Neuron (in vitro differentiated cells): ENCODE measurements at regions not wholly inside any gene's neighbourhood (a gene's known extent, or its start where the extent isn't known, plus 50 kb on each side); places are given as distances from the start of the nearest gene placed in this dataset.

ENCODE experiments used
- H2AFZ ChIP-seq: one replicate; pipeline ENCODE4 v1.6.1; 2013; ENCODE audit warnings: low read depth, mild to moderate bottlenecking, inconsistent platforms, low read length, moderate library complexity
- H3K27me3 ChIP-seq: one replicate; pipeline ENCODE4 v1.6.1; 2013; ENCODE audit warnings: low read length; ENCODE audit not compliant: insufficient read depth
- H3K36me3 ChIP-seq: one replicate; pipeline ENCODE4 v1.6.1; 2013; ENCODE audit warnings: low read length; ENCODE audit not compliant: insufficient read depth
- H3K4me1 ChIP-seq: one replicate; pipeline ENCODE4 v1.6.1; 2013; ENCODE audit warnings: low read length; ENCODE audit not compliant: insufficient read depth
- H3K4me3 ChIP-seq: 2 replicates; pipeline ENCODE4 v1.5.1; 2013; ENCODE audit warnings: mild to moderate bottlenecking, low read length, moderate library complexity
- H3K9me3 ChIP-seq: one replicate; pipeline ENCODE4 v1.6.1; 2013; ENCODE audit warnings: low read length

DNA sequence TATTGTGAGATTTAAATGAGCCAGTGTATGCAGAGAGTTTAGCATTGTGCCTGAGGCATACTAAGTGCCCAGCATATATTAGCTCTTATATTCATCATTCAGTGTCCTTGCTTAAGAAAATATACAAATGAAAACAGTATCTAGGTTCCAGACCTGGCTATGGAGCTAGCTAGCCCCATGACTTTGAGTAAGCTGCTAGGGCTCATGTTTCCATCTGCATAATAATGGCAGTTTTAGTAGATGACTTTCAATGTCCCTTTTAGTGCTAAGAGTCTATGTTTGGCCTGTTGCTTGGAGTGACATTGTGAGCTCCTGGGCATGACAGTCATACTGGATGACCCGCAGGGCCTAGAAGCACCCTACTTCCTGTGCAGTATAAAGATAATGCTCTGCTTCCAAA is 435.3 kb downstream of the ZIC3 start:
- no peaks in the 10 kb centered on the region for H3K27me3 ChIP-seq
- no peak overlapping the region for H3K4me3 ChIP-seq
- peaks cover 4% of the 10 kb centered on the region for H3K4me1 ChIP-seq
- H3K36me3 ChIP-seq = no peaks in the 10 kb centered on the region
- no peak overlapping the region for H2AFZ ChIP-seq
- no peaks in the 10 kb centered on the region for H3K9me3 ChIP-seq

DNA sequence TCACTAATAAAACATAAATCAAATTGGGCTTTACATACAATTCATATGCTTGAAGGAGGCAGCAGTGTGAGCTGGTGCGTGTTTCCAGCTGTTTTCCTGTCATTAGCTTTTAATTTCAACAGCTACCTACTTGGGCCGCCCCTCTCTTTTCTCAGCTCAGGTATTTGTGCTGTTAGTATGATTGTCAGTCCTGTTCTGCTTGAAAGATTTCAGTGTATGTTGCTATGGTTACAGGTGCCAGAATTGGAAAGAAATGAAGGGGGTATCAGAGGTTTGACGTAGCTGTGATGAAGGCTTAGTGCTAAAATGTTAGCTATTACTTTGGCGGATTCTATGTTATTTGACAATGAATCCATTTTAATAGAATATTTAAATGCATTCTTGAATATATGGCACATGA is 440.3 kb downstream of the ZIC3 start:
- no peak overlapping the region for H3K4me3 ChIP-seq
- H3K36me3 ChIP-seq = no peaks in the 10 kb centered on the region
- H2AFZ ChIP-seq = no peak overlapping the region
- no peaks in the 10 kb centered on the region for H3K27me3 ChIP-seq
- H3K4me1 ChIP-seq = no peaks in the 10 kb centered on the region
- H3K9me3 ChIP-seq = no peaks in the 10 kb centered on the region

DNA sequence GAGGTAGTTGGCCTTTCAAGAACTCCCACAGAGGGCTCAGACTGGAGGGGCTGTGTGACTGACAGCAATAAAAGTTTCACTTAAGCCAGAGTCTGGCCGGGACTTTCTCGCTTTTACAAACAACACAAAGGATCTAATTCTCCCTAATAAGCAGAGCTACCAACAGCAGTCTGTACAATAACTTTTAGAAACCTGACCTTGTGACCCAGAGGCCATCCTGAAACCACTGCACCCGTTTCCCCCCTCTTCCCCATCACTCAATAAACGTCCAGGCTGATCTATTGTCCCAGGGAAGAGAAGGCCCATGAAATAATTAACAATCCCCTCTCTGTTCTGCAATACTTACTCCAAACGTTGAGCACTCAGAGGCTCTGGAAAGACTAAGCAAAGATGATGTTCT is 442.4 kb downstream of the ZIC3 start:
- Histone ChIP-seq H3K36me3 (no peaks in the 10 kb centered on the region), H2AFZ (no peak overlapping the region), H3K4me1 (no peaks in the 10 kb centered on the region), H3K4me3 (no peak overlapping the region), H3K27me3 (no peaks in the 10 kb centered on the region), H3K9me3 (no peaks in the 10 kb centered on the region)

DNA sequence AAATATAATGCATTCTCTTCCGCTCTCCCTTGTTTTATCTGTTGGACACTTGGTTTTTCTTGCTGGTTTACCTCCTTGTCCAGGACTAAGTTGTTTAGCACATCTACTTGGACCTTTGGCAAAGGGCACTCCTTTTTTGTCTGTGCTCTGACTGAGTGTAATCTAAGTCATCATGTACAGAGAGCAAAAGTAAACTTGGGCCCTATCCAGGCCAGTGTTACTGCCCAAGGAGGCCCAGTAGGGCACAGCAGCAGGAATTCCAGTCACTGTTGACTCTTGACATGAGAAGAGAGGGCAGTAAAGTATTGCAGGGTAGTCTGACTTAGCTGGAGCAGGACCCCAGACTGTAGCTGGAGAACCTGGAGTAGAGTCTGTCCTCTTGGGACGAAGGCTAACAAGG is 445.5 kb downstream of the ZIC3 start:
- Histone ChIP-seq H3K4me1 (no peaks in the 10 kb centered on the region), H3K36me3 (no peaks in the 10 kb centered on the region), H3K4me3 (no peak overlapping the region), H2AFZ (no peak overlapping the region), H3K9me3 (no peaks in the 10 kb centered on the region), H3K27me3 (no peaks in the 10 kb centered on the region)

DNA sequence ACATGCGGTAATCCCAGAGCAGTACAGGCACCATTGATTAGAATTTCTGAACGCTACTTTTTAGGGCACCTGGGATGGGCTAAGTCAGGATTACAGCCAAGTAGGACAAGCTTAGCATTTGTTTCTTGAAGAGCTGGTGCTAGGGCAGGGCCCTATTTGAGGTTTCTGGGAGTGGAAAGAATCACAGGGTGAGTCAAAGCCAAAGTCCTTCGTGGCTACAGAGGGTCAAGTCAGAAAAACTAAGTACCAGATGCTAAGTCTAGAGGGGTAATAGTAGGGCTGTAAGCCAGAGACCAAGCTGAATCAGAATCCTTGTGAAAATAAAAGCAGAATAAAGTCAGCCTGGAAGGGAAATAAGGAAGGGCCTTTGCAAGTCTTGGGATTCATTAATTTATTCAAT is 448.6 kb downstream of the ZIC3 start:
- Histone ChIP-seq H3K27me3 (no peaks in the 10 kb centered on the region), H3K36me3 (no peaks in the 10 kb centered on the region), H3K4me3 (no peak overlapping the region), H3K9me3 (no peaks in the 10 kb centered on the region), H3K4me1 (no peaks in the 10 kb centered on the region), H2AFZ (no peak overlapping the region)

DNA sequence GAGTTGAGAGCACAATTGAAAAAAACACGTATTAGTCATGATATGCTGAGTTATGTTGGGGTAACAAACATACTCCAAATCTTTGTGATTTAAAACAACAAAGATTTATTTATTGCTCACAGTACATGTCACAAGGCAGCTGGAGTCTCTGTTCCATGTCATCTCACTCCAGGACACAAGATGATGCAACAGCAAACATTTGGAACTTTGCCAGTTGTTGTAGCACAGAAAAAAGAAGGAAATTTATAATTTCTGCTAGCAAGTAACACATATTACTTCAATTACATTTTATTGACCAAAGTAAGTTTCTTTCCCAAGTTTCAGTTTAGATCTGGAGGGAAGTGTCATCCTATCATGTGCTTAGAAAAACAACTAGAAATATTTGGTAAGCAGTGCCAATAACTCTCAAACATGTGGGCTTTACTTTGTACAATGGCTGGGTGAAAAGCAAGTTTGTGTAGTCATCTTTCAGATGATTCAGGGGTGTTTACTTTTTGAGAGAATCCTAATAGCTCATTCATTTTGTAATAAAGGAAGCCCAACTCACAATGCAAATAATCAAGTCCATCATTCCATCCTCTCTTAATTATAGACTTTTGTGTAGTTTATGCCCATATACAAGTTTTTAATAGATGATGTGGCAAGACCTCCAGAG is 452.3 kb downstream of the ZIC3 start:
- no peaks in the 10 kb centered on the region for H3K9me3 ChIP-seq
- H3K27me3 ChIP-seq = no peaks in the 10 kb centered on the region
- no peak overlapping the region for H2AFZ ChIP-seq
- H3K4me1 ChIP-seq = no peaks in the 10 kb centered on the region
- H3K36me3 ChIP-seq = no peaks in the 10 kb centered on the region
- no peak overlapping the region for H3K4me3 ChIP-seq

DNA sequence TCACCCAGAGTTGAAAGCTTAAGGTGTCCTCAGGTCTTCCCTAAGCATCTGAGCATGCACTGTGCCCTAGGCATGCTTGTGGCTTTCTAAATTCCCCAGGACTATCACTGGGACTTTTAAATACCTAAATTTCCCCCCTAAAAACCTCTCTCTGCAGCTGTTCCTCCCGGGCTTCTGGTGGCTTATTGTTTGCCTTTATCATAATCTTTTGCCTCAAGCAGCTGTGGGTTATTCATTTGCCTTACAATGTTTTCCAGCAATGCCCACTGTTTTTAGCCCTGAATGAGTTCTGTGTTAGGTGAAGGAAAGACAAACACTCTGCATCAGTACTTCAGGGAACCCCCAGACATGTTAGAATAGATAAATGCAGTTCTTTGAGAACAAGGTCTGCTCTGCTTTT is 455.0 kb downstream of the ZIC3 start:
- Histone ChIP-seq H3K4me1 (no peaks in the 10 kb centered on the region), H3K9me3 (no peaks in the 10 kb centered on the region), H3K4me3 (no peak overlapping the region), H3K27me3 (no peaks in the 10 kb centered on the region), H3K36me3 (no peaks in the 10 kb centered on the region), H2AFZ (no peak overlapping the region)

DNA sequence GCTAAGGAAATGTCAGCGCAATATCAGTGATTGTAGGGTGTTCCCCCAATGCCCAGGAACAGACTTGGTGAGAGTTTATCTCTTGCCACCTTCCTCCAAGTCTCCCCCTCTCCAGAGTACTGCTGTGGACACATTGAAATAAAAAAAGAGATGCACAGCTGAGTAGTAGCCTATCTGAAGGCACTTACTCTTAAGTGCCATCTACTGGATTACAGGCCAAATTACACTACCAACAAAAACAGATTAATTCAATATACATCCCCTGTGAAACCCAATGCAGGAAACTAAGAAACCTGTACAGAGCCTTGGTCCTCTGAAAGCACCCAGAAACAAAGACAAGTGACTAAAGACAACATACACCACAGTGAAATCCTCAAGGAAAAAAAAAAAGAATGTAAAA is 460.3 kb downstream of the ZIC3 start:
- no peaks in the 10 kb centered on the region for H3K4me1 ChIP-seq
- H3K27me3 ChIP-seq = no peaks in the 10 kb centered on the region
- no peak overlapping the region for H3K4me3 ChIP-seq
- H3K36me3 ChIP-seq = no peaks in the 10 kb centered on the region
- H3K9me3 ChIP-seq = no peaks in the 10 kb centered on the region
- no peak overlapping the region for H2AFZ ChIP-seq

DNA sequence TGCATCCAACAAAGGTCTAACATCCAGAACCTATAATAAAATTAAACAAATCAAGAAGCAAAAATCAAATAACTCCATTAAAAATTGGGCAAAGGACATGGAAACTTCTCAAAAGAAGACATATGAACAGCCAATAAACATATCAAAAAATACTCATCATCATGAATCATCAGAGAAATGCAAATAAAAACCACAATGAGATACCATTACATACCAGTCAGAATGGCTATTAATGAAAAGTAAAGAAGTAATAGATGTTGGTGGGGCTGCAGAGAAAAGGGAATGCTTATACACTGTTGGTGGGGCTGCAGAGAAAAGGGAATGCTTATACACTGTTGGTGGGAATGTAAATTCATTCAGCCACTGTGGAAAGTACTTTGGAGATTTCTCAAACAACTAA is 465.8 kb downstream of the ZIC3 start:
- H3K4me1 ChIP-seq = no peaks in the 10 kb centered on the region
- no peaks in the 10 kb centered on the region for H3K27me3 ChIP-seq
- no peak overlapping the region for H2AFZ ChIP-seq

DNA sequence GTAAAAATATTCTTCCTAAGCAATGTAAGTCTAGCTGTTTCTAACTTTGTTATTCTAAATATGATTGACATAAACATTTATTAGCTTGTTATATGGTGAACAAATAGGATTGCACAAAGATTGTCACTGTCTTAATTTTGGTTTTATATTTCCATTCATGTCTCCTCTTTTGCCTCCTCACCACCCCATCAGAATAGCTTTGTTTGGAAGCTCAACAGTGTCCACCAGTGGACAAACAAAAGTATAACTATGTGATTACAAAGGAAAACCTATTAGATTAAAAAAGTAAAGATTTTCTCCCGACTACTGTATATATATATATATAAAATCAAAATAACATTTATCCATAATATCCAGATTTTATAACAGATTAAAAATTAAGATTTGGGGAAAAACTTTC is 468.2 kb downstream of the ZIC3 start:
- Histone ChIP-seq H3K36me3 (no peaks in the 10 kb centered on the region), H3K4me3 (no peak overlapping the region), H2AFZ (no peak overlapping the region), H3K4me1 (no peaks in the 10 kb centered on the region), H3K9me3 (no peaks in the 10 kb centered on the region), H3K27me3 (no peaks in the 10 kb centered on the region)

More for the DNA sequence above, 465.8 kb downstream of the ZIC3 start:
- no peaks in the 10 kb centered on the region for H3K9me3 ChIP-seq
- H3K4me3 ChIP-seq = no peak overlapping the region
- H3K36me3 ChIP-seq = no peaks in the 10 kb centered on the region

DNA sequence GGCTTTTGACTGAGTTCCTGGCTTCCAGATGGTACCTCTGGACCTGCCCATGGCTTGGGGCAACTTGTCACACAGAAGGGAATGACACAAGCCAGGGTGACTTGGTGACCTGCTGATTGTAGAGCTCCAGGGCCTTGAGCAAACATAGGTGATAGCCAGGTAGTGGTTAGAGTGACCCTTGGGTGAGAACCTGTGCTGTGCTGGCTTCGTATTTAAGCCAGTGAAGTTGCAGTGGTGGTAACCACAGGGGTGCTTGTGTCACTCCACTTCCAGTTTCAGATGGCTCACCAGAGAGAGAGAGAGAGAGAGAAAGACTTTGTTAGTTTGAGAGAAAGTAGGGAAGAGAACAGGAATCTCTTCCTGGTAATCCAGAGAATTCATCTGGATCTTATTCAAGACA is 471.6 kb downstream of the ZIC3 start:
- Histone ChIP-seq H3K27me3 (no peaks in the 10 kb centered on the region), H2AFZ (no peak overlapping the region), H3K36me3 (no peaks in the 10 kb centered on the region), H3K4me1 (no peaks in the 10 kb centered on the region), H3K4me3 (no peak overlapping the region), H3K9me3 (no peaks in the 10 kb centered on the region)

DNA sequence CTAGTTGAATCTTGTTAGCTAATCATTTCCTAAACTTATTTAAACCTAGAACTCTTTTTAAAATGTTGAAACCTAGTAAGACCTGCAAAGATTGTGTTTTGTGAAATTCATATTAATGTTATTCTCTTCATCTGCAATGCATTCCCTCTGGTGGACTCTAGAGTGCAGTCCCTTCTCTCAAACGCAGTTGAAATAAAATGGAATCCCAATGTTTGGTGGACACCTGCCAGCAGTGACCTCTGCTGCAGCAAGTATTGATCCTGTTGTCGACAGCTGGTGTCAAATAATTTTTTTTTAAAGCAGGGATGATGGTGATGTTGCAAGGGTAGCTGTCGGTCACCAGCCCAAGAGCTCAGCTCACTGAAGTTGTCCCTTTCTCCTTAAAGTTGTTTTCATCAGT is 492.0 kb downstream of the ZIC3 start:
- no peaks in the 10 kb centered on the region for H3K27me3 ChIP-seq
- no peaks in the 10 kb centered on the region for H3K4me1 ChIP-seq
- no peak overlapping the region for H2AFZ ChIP-seq
- H3K36me3 ChIP-seq = no peaks in the 10 kb centered on the region
- no peak overlapping the region for H3K4me3 ChIP-seq
- H3K9me3 ChIP-seq = no peaks in the 10 kb centered on the region

DNA sequence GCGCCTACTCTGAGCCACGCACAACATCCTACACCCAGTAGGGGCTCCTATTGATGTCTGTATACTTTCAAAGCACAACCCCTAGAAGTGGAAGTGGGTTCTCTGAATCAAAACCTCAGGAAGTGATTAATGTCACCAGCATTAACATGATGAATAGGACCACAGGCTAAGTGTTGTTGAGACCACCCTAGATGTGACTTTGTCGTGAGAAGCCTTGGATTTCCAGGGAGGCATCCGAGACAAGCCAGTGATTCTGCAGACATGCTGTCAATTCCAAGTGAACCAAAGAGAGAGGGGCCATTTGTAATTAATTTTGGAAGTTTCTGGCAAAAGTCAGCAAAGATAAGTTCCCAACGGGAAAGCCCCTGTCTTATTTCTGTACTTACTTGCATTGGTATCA is 493.0 kb downstream of the ZIC3 start:
- Histone ChIP-seq H3K27me3 (no peaks in the 10 kb centered on the region), H3K4me1 (no peaks in the 10 kb centered on the region), H2AFZ (no peak overlapping the region), H3K36me3 (no peaks in the 10 kb centered on the region), H3K9me3 (no peaks in the 10 kb centered on the region), H3K4me3 (no peak overlapping the region)

DNA sequence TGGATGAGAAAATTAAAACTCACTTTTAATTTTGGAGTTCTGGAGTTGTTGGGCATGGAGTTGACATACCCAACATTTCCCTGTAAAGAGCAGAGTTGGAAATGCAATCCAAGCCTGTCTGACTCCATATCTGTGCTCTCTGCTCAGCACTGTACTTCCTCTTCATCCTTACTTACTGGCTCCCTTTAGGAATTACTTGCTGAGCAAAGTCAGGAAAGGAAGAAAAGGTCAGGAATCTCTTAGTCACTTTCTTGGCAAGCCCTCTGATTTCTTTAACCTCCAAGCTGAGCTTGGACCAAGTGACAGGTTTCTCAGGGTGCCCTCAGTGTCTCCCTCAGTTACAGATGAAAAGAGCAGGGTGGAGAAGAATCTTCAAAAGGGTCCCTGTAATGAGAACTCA is 501.5 kb downstream of the ZIC3 start:
- H3K4me3 ChIP-seq = no peak overlapping the region
- H3K36me3 ChIP-seq = no peaks in the 10 kb centered on the region
- H3K27me3 ChIP-seq = no peaks in the 10 kb centered on the region
- H3K4me1 ChIP-seq = no peaks in the 10 kb centered on the region
- H2AFZ ChIP-seq = no peak overlapping the region
- no peaks in the 10 kb centered on the region for H3K9me3 ChIP-seq
